GM18909 (cell line): ENCODE measurements at regions not wholly inside any gene's neighbourhood (a gene's known extent, or its start where the extent isn't known, plus 50 kb on each side); places are given as distances from the start of the nearest gene placed in this dataset.

ENCODE experiments used
- ATAC-seq: cut with Tn5 transposase; IDR thresholded peaks from one replicate; pipeline ENCODE4 v1.9.1; 2021; ENCODE audit warnings: mild to moderate bottlenecking; ENCODE audit not compliant: unreplicated experiment, poor library complexity

DNA sequence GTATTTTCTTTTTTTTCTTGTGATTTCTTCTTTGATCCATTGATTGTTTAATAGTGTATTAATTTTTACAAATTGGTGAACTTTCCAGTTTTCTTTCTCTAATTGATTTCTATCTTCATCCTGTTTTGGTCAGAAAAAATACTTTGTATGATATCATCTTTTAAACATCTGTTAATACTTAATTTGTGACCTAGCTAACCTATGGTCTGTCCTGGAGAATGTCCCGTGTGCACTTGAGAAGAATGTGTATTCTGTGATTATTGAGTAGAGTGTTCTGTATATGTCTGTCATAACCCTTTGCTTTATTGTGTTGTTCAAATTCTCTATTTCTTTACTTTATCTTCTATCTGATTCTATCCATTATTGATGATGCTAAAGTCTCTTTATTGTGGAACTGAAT, 65.8 kb upstream of the ZEB1 start:
- no peak for ATAC-seq

DNA sequence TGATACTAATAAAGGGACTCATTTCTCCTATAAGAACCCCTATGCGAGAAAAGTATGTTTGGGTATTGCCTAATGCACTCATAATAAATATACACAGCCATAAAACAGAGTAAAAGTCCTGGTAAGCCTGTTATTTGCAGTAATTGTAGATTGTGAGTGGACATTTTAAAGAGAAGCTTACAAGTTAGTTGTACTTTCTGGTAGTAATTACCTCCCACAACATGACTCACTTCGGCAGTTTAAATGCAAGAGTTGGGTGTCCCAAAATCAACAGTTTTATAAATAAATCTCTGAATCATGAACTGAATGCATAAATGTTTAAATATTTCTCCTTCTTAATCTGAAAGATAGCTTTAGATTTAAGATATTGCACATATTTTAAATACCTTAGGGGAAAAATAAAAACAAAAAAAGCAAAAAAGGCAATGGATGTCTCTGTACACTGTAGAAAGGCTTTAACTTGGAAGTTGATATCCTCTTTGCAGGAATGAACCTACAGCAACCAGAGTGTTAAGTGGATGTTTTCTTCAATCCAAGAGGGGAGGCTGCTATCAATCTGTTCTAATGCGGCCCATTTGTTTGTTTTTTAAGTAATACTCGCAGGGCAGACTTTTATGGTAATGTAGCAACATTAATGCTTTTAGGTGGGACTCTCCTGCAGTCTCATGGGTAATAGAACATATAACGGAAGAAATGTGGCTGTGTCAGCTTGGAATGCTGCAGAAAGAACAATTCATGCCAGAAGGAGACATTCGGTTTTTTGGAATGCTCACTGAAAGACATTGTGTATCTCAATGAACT, 57.3 kb upstream of the ZEB1 start:
- no peak for ATAC-seq

DNA sequence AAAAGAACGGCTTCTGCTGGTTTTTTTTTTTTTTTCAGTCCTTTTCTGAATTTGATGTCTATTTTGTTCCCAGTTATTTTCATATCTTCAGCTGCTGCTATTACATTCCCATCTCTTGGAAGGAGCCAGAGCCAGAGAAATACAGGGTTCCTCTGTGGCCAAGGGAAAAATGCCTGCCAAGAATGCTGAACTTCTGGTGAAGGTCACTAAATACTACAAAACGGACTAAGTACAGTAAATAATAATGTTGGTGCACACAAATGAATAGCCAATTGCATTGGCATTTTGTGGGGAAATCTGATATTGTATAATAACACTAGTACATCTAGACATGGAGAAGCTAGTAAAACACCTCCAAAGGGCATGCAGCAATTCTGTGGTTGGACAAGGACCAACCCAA, 56.3 kb upstream of the ZEB1 start:
- ATAC-seq = no peak

DNA sequence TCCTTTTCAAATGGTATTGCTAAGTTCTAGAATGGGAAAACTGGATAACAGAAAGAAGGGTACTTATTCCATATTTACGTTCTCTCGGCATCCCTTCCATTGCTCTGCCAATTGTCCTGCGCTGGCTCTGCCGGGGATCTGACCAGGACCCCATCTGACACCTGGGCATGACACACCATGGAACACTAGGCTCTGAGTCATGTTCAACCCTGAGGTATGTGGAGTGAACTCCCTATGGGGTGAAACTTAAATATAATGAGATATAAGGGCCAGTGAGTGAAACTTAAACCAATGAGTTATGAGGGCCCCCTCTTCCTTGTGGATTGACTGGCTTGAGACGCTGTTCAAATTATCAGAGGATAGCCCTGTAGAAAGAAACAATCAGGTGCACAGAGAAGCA, 55.1 kb upstream of the ZEB1 start:
- ATAC-seq = no peak

DNA sequence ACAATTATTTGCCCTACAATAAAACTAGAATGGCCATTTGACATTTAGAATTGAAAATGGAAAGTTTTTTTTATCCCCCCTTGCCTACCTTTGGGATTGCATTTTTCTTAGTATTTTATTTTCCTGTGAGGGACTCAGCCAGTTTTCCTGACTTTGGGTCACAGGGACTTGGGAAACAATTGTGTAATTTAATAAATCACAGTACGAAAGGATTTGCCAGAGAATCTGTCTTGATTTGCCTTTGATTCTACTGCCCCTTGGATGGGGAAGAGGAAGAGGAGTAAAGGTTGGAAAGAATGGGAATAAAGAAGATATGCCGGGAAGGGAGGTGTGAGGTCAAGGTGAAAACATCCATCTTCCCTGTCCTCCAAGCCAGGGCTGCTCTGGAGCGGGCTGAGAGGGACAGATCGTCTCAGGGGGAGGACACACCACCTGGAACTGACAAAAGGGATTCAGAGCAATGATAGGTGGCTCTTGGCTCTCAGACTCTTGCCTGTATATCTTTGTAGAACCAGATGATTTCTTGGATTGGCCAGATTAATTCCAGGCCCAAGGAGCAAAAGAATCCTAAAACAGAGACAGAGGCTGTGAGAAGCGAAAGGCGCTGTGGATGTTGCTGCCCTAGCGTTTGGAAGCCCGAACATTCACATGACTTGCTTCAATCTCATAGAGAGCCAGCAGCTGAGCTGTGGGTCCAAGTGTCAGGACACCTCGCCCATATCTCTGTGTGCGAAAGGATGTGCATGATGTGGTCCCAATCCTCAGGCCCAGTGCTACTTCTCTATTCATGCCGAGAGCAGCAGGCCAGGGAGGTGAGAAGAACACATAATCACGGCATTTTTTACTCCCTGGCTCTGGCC, 50.3 kb upstream of the ZEB1 start:
- no peak for ATAC-seq
